Mesendoderm (in vitro differentiated cells): ENCODE measurements at regions not wholly inside any gene's neighbourhood (a gene's known extent, or its start where the extent isn't known, plus 50 kb on each side); places are given as distances from the start of the nearest gene placed in this dataset. TPM values are rescaled to one million over a fixed set of nuclear protein-coding genes. Genes with fewer than 3 reads are reported as not detected.

ENCODE experiments used
- small RNA-seq: library from polyadenylated mRNA; stranded (forward); fragments of <200 nt; extraction: miRNeasy Mini kit (QIAGEN cat#:217004); gene quantifications from one replicate; pipeline ENCODE3, GENCODE V24; 2013; ENCODE audit not compliant: insufficient read depth

Small RNAs in the stretch of these regions (small RNA-seq; reads per million reads assigned to genes)
- gene RNU6-1116P, result not detected
